K562 (cell line): ENCODE measurements at regions not wholly inside any gene's neighbourhood (a gene's known extent, or its start where the extent isn't known, plus 50 kb on each side); places are given as distances from the start of the nearest gene placed in this dataset.

Source experiments
- ATAC-seq: fragments of 200-7000 bp; cut with Tn5 transposase; 3 replicates; pipeline ENCODE4 v1.9.1; 2020; ENCODE audit warnings: moderate library complexity
- BruUV-seq: library from RNA; stranded (reverse); fragments of 400-500 nt; replicated peaks from 2 replicates; lab custom pipeline; 2021; lab: Mats Ljungman, UMichigan
- CTCF ChIA-PET: fragments of 300-600 bp; formaldehyde crosslinking; extraction: SDS; loops from one replicate; lab custom pipeline; 2021; ENCODE audit warnings: low intra/inter-chr PET ratio; lab: Yijun Ruan, JAX
- POLR2A ChIA-PET: fragments of 300-600, 350-650 bp; sonication (Branson Sonifier 250); formaldehyde crosslinking; extraction: SDS; loops from one replicate; lab custom pipeline; 2021; ENCODE audit warnings: antibody characterized with exemption, inconsistent platforms; lab: Yijun Ruan, JAX
- DNase-seq, 4 experiments: peaks; one replicate each; pipeline versions ENCODE4 v3.0.0 to v3.0.0-alpha.2; 2011 to 2018; ENCODE audit warnings: low spot score in 3 of 4, mixed read lengths in 3 of 4; ENCODE audit errors: extremely low read depth in 1 of 4
- FAIRE-seq: peaks from 2 replicates; lab custom pipeline; 2011; peaks lifted over from hg19 to GRCh38; lab: Jason Lieb, UNC
- H2AFZ ChIP-seq: 2 replicates; pipeline ENCODE4 v1.6.0; 2011; ENCODE audit warnings: low read depth, low read length, control low read depth, inconsistent platforms
- H3K27ac ChIP-seq: fragments of 200-600 bp; 3 replicates; pipeline ENCODE4 v1.8.0; 2011; ENCODE audit warnings: low read depth, mild to moderate bottlenecking, control low read depth, inconsistent platforms, low read length, moderate library complexity, mixed read lengths; ENCODE audit errors: extremely low read depth
- H3K27me3 ChIP-seq, 2 experiments: fragments of 300-600 bp in 1 of 2; 2 replicates in 1 of 2; 3 replicates in 1 of 2; pipeline versions ENCODE4 v1.6.0 to v1.8.0; 2011; ENCODE audit warnings: inconsistent platforms in 2 of 2, low read length in 2 of 2, mild to moderate bottlenecking in 1 of 2, mixed read lengths in 1 of 2, moderate library complexity in 1 of 2; ENCODE audit not compliant: control insufficient read depth in 2 of 2, insufficient read depth in 2 of 2
- H3K36me3 ChIP-seq: fragments of 300-600 bp; 3 replicates; pipeline ENCODE4 v1.8.0; 2011; ENCODE audit warnings: mild to moderate bottlenecking, low read length, inconsistent platforms; ENCODE audit not compliant: control insufficient read depth, insufficient read depth
- H3K4me1 ChIP-seq, 2 experiments: fragments of 200-600 bp in 1 of 2; replicated peaks in 1 of 2; 2 replicates in 1 of 2; 3 replicates in 1 of 2; pipeline versions ENCODE4 v1.5.1 to v1.8.0; 2011; ENCODE audit warnings: inconsistent platforms in 2 of 2, low read length in 2 of 2, mild to moderate bottlenecking in 1 of 2, mixed read lengths in 1 of 2, moderate library complexity in 1 of 2; ENCODE audit not compliant: control insufficient read depth in 2 of 2, insufficient read depth in 2 of 2
- H3K4me2 ChIP-seq: 2 replicates; pipeline ENCODE4 v1.6.1; 2011; ENCODE audit warnings: low read length, control low read depth, inconsistent platforms, mixed read lengths; ENCODE audit not compliant: insufficient read depth
- H3K4me3 ChIP-seq: fragments of 200-600 bp; sonication (generic), shearing (Covaris generic); 2 replicates; pipeline ENCODE4 v1.5.1; 2016; ENCODE audit warnings: control low read depth, inconsistent platforms
- H3K79me2 ChIP-seq: fragments of 200-600 bp; 3 replicates; pipeline ENCODE4 v1.8.0; 2011; ENCODE audit warnings: low read length, inconsistent platforms; ENCODE audit not compliant: control insufficient read depth, insufficient read depth
- H3K9ac ChIP-seq, 2 experiments: 2 replicates each; pipeline versions ENCODE4 v1.6.0 to v1.6.1; 2011; ENCODE audit warnings: low read depth in 2 of 2, low read length in 2 of 2, control low read depth in 1 of 2, inconsistent platforms in 1 of 2, mild to moderate bottlenecking in 1 of 2, mixed read lengths in 1 of 2; ENCODE audit not compliant: insufficient read depth in 1 of 2
- H3K9me1 ChIP-seq: one replicate; pipeline ENCODE4 v1.6.0; 2011; ENCODE audit warnings: inconsistent platforms, mild to moderate bottlenecking, low read length, moderate library complexity; ENCODE audit not compliant: control insufficient read depth, insufficient read depth
- H3K9me3 ChIP-seq: replicated peaks from 2 replicates; pipeline ENCODE4 v1.5.1; 2011; ENCODE audit warnings: low read depth, low read length, inconsistent platforms; ENCODE audit not compliant: control insufficient read depth, insufficient read depth
- H4K20me1 ChIP-seq: replicated peaks from 2 replicates; pipeline ENCODE4 v1.6.1; 2011; ENCODE audit warnings: low read length, inconsistent platforms, mixed read lengths; ENCODE audit not compliant: control insufficient read depth, insufficient read depth
- CBFA2T3 ChIP-seq: fragments of 450-650 bp; IDR thresholded peaks from 2 replicates; pipeline ENCODE4 v1.6.1; 2017
- CBX8 ChIP-seq: fragments of 200-600 bp; sonication (generic); IDR thresholded peaks from 2 replicates; pipeline ENCODE4 v1.6.1; 2012; ENCODE audit warnings: borderline replicate concordance, mixed run types, low read depth, mild to moderate bottlenecking, moderate library complexity, mixed read lengths, low read length, control low read depth, inconsistent platforms; ENCODE audit not compliant: poor library complexity, severe bottlenecking; ENCODE audit errors: extremely low read depth
- DPF2 ChIP-seq: fragments of 450-650 bp; IDR thresholded peaks from 2 replicates; pipeline ENCODE4 v1.6.1; 2016
- FOSL1 ChIP-seq: fragments of 200-800 bp; sonication (Bioruptor generic); conservative IDR thresholded peaks from 2 replicates; pipeline ENCODE4 v1.6.1; 2016; ENCODE audit warnings: missing genetic modification characterization, missing compliant biosample characterization
- HDAC1 ChIP-seq, 2 experiments: fragments of 450-650 bp; IDR thresholded peaks; 2 replicates each; pipeline ENCODE4 v1.6.1; 2016 to 2017; ENCODE audit warnings: inconsistent platforms in 1 of 2, mild to moderate bottlenecking in 1 of 2, moderate library complexity in 1 of 2
- POLR2A ChIP-seq: fragments of 450-650 bp; conservative IDR thresholded peaks from 2 replicates; pipeline ENCODE4 v1.6.1; 2016
- SNRNP70 ChIP-seq: fragments of 200-400 bp; formaldehyde crosslinking; optimal IDR thresholded peaks from 2 replicates; pipeline ENCODE3; 2017; ENCODE audit warnings: low read depth, low read length
- SRSF3 ChIP-seq: fragments of 200-400 bp; formaldehyde crosslinking; IDR thresholded peaks from 2 replicates; pipeline ENCODE4 v1.6.1; 2016; ENCODE audit warnings: mild to moderate bottlenecking, low read length, moderate library complexity; ENCODE audit not compliant: insufficient read depth
- TCF3 ChIP-seq: sonication (generic); formaldehyde crosslinking; IDR thresholded peaks from 2 replicates; pipeline ENCODE4 v1.4.0; 2020; ENCODE audit warnings: mild to moderate bottlenecking, missing genetic modification reagents
- ZNF75A ChIP-seq: fragments of 450-650 bp; formaldehyde crosslinking; IDR thresholded peaks from 2 replicates; pipeline ENCODE4 v1.4.0; 2020; ENCODE audit warnings: mild to moderate bottlenecking
- WGBS: fragments of 100-300 bp; shearing (Covaris generic); methylation state at CpG from one replicate; pipeline ENCODE4 v1.1.6; 2016; ENCODE audit warnings: low coverage, mixed read lengths; ENCODE audit not compliant: insufficient coverage; ENCODE audit errors: missing lambda C conversion rate; 5-methylcytosine and 5-hydroxymethylcytosine counted together
- in situ Hi-C: fragments of 300-500 bp; cut with MboI; formaldehyde crosslinking; loops from 4 replicates; pipeline ENCODE4 v1.15.0; 2018; ENCODE audit warnings: inconsistent platforms, mixed read lengths
- intact Hi-C: fragments of 100-400 bp; cut with micrococcal nuclease; formaldehyde crosslinking; loops from 2 replicates; pipeline ENCODE4 v1.14.2; 2022
- TF ChIP-seq, protein P1 (sequence below), 2 experiments: fragments of 450-650 bp in 1 of 2; sonication (generic) in 1 of 2; formaldehyde crosslinking in 1 of 2; IDR thresholded peaks in 1 of 2; conservative IDR thresholded peaks in 1 of 2; 2 replicates each; pipeline versions ENCODE4 v1.6.1 to v1.8.1; 2016 to 2023; ENCODE audit warnings: mild to moderate bottlenecking in 2 of 2, moderate library complexity in 2 of 2, inconsistent platforms in 1 of 2, missing genetic modification reagents in 1 of 2
- TF ChIP-seq, protein P2 (sequence below): fragments of 200-400 bp; formaldehyde crosslinking; IDR thresholded peaks from 2 replicates; pipeline ENCODE4 v1.6.1; 2017; ENCODE audit warnings: mild to moderate bottlenecking, low read depth, low read length, moderate library complexity
- TF ChIP-seq, protein P3 (sequence below), 3 experiments: fragments of 200-800 bp in 1 of 3; sonication (Bioruptor generic) in 1 of 3; sonication (generic) in 1 of 3; formaldehyde crosslinking in 1 of 3; IDR thresholded peaks; 2 replicates each; pipeline versions ENCODE4 v1.6.1 to v1.8.0; 2016 to 2022; ENCODE audit warnings: mild to moderate bottlenecking in 2 of 3, missing compliant biosample characterization in 2 of 3, missing genetic modification characterization in 2 of 3, missing genetic modification reagents in 1 of 3

DNA sequence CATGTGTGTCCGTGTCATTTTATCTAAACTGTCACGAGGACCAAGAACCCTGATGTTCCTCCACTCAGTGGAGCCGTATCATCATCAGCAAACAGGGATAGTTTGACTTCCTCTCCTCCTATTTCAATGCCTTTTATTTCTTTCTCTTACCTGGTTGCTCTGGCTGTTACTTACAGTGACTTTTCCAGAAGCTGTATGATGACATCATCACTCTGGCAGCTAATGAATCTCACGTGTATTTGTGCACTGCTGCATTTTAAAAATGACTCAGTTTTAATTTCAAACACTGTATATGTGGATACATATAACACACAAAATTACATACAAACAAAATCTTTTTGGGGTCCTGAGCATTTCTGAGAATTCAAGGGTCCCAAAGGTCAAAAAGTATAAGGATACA is 481.4 kb downstream of the CDH2 start:
- Histone ChIP-seq H2AFZ (no peak overlapping the region), H3K9me1 (no peaks in the 10 kb centered on the region), H3K9ac (no peak overlapping the region), H4K20me1 (no peaks in the 10 kb centered on the region), H3K27me3 (no peaks in the 10 kb centered on the region), H3K4me1 (no peaks in the 10 kb centered on the region), H3K27ac (no peak overlapping the region), H3K79me2 (no peaks in the 10 kb centered on the region), H3K36me3 (no peaks in the 10 kb centered on the region), H3K9me3 (no peaks in the 10 kb centered on the region), H3K4me2 (no peak overlapping the region), H3K4me3 (no peak overlapping the region)
- TF ChIP-seq, protein P1, sequence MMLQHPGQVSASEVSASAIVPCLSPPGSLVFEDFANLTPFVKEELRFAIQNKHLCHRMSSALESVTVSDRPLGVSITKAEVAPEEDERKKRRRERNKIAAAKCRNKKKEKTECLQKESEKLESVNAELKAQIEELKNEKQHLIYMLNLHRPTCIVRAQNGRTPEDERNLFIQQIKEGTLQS (IDR thresholded peaks at IDR 0.05): peak; percentile 27; the same call in 1 of the 2 replicates
- TF ChIP-seq, protein P1 (CRISPR knock-in tag; conservative IDR thresholded peaks at IDR 0.05): no peak
- TF ChIP-seq HDAC1 (IDR thresholded peaks at IDR 0.05): no peak
- FAIRE-seq (no peak), ATAC-seq (no peak), DNase-seq (no peak)
- intact Hi-C loops (no loop called here), in situ Hi-C loops (no loop called here)
- BruUV-seq: no TSS peak
- WGBS: 0% methylated on average over 4 of the region's 4 CpGs
- POLR2A ChIA-PET: no interaction called here
- CTCF ChIA-PET: no interaction called here

DNA sequence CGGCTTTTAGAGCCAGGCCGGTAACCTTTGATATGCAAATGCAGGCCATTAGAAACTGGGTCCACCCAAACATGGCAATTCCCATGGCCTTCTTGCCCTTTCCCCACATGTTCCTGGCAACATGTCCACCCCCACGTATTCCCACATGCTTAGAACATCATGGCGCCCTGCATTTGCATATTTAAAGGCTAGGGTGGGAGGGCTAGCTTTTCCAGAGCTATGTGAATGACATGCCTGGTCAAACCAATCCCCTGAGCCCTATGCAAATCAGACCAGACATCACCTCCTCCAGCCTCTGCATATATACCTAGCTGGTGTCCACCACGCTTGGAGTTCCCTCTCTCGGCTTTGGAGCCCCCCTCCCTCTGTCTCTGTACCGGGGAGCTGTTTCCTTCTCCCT is 481.9 kb downstream of the CDH2 start:
- H3K9me3 ChIP-seq: no peaks in the 10 kb centered on the region
- WGBS: under 1% methylated on average over 7 of the region's 7 CpGs
- H3K27ac ChIP-seq: no peak overlapping the region
- no peak overlapping the region for H3K4me2 ChIP-seq
- ATAC-seq (no peak), DNase-seq (no peak), FAIRE-seq (no peak)
- H3K79me2 ChIP-seq: no peaks in the 10 kb centered on the region
- H4K20me1 ChIP-seq: no peaks in the 10 kb centered on the region
- H3K4me1 ChIP-seq: no peaks in the 10 kb centered on the region
- intact Hi-C loops (no loop called here), in situ Hi-C loops (no loop called here)
- no peak overlapping the region for H3K4me3 ChIP-seq
- ChIA-PET CTCF (no interaction called here), POLR2A (no interaction called here)
- H3K9me1 ChIP-seq: no peaks in the 10 kb centered on the region
- H3K9ac ChIP-seq: no peak overlapping the region
- no peak overlapping the region for H2AFZ ChIP-seq
- H3K36me3 ChIP-seq: no peaks in the 10 kb centered on the region
- no peaks in the 10 kb centered on the region for H3K27me3 ChIP-seq
- no TSS peak for BruUV-seq
- TF ChIP-seq FOSL1: no peak
- no peak for TF ChIP-seq DPF2
- TF ChIP-seq CBX8: no peak
- TF ChIP-seq CBFA2T3: no peak
- TF ChIP-seq POLR2A: no peak
- TF ChIP-seq, protein P2, sequence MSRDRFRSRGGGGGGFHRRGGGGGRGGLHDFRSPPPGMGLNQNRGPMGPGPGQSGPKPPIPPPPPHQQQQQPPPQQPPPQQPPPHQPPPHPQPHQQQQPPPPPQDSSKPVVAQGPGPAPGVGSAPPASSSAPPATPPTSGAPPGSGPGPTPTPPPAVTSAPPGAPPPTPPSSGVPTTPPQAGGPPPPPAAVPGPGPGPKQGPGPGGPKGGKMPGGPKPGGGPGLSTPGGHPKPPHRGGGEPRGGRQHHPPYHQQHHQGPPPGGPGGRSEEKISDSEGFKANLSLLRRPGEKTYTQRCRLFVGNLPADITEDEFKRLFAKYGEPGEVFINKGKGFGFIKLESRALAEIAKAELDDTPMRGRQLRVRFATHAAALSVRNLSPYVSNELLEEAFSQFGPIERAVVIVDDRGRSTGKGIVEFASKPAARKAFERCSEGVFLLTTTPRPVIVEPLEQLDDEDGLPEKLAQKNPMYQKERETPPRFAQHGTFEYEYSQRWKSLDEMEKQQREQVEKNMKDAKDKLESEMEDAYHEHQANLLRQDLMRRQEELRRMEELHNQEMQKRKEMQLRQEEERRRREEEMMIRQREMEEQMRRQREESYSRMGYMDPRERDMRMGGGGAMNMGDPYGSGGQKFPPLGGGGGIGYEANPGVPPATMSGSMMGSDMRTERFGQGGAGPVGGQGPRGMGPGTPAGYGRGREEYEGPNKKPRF: no peak
- no peak for TF ChIP-seq SRSF3
- no peak for TF ChIP-seq SNRNP70
- TF ChIP-seq, protein P3, sequence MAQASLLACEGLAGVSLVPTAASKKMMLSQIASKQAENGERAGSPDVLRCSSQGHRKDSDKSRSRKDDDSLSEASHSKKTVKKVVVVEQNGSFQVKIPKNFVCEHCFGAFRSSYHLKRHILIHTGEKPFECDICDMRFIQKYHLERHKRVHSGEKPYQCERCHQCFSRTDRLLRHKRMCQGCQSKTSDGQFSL (CRISPR knock-in tag; IDR thresholded peaks at IDR 0.05): no peak
- TF ChIP-seq, protein P3 (tag; IDR thresholded peaks at IDR 0.05): no peak
- no peak for TF ChIP-seq ZNF75A (CRISPR knock-in tag)
- no peak for TF ChIP-seq TCF3
